ENCODE measurements at regions not wholly inside any gene's neighbourhood (a gene's known extent, or its start where the extent isn't known, plus 50 kb on each side); places are given as distances from the start of the nearest gene placed in this dataset.
"Not testable (repeated sequence)": the region's sequence is repeated elsewhere in the genome, so short reads cannot be mapped to it uniquely, and the experiment has no call there.

DNA sequence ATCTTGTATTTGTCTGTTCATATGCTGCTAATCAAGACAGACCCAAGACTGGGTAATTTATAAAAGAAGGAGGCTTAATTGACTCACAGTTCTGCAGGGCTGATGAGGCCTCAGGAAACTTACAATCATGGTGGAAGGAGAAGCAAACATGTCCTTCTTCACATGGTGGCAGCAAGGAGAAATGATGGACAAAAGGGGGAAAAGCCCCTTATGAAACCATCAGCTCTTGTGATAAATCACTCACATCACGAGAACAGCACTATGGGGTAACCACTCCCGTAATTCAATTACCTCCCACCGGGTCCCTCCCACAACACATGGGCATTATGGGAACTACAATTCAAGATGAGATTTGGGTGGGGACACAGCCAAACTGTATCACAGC lies 117.0 kb downstream of the TTC6 start:
- DNase-seq, result not testable (repeated sequence)

DNA sequence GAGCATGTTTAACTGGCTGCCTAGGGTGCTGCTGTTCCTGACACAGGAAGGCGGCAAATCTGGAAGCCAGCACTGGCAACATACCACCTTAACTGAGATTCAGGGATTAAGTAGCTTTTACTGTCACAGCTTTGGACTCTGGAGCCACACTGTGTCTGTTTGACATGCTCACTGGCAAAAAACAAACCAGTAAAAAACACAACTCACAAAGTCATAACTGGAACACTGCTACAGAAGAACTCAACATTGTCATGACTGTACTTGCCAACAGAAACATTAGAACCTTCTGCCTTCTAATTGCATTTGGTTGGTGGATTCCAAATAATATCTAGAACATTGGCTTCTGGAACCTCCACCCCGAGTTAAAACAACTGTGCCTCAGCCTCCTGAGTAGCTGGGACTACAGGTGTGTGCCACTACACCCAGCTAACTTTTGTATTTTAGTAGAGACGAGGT lies 117.6 kb downstream of the TTC6 start:
- no peak for DNase-seq

DNA sequence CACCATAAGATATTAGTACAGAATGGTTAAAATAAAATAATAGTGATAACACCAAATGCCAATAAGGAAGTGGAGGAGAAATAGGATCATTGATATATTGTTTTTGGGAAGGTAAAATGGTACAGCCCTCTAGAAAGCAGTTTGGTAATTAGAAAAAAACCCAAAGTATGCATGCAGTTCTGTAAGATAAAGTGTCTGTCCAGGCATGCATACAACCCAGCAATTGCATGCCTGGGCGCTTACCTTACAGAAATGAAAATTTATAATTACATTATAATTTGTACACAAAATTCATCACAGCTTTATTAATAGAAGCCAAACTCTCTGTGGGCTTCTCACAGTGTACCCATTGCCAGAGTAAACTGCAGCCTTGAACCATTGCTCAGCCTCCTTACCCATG lies 124.7 kb downstream of the TTC6 start:
- DNase-seq, result no peak

DNA sequence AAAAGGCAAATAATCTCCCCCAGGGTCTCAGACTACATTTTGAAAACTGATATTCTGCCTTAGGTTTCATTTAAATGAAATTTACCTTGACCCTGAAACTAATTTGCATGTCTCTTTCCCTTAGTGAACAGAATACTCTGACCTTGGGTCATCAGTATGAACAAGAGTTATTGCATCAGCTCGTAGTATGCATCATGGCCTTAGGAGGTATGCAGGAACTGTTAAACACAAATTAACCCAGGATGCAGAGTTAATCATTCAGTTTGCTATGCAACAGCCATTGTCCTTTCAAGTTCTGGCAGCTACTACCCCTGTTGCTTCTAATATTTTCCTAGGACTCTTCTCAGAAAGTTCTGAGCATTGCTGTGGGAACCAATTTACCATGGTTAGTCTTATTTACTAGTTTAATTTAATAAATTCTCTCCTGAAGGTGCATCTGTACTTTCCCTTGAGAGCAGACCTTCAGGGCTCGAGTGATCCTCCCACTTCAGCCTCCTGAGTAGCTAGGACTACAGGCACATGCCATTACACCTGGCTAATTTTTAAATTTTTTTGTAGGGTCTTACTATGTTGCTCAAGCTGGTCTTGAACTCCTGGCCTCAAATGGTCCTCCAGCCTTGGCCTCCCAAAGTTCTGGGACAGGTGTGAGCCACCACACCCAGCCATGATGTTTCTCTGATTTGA lies 126.7 kb downstream of the TTC6 start:
- DNase-seq, result no peak

DNA sequence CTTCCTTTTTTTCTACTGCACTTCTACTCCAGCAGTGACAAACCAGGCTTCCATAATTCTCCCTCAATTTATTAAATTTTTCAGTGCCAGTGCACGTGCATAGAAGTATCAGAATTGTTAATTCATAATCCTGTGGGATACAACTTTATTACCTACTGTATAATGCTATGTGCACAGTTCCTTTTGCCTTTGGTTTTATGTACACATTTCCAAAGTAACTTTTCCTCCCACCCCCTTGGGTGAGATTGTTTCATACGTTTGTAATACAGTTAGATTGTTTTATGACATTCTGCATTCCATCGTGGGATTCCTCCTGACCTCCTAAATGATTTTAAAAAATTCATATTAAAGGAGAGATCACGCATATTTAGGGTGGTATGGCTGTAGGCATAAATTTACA lies 128.1 kb downstream of the TTC6 start:
- no peak for DNase-seq

DNA sequence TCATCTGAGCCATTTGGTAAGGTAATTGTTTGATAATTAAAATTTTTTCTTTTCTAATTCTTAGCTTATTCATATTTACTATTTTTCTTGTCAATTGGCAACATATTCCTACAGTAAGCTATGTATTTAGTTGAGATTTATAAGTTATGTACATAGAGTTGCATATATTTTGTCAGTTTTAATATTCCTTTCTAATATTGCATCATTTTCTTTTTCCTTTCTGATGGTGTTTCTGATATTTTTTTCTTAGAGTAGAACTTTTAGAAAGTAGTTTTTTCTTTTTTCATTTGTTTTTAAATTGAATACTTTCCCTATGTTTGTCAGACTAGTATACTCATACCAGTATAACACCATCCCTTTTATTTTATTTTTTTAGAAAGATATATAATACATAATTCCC lies 131.3 kb downstream of the TTC6 start:
- no peak for DNase-seq

DNA sequence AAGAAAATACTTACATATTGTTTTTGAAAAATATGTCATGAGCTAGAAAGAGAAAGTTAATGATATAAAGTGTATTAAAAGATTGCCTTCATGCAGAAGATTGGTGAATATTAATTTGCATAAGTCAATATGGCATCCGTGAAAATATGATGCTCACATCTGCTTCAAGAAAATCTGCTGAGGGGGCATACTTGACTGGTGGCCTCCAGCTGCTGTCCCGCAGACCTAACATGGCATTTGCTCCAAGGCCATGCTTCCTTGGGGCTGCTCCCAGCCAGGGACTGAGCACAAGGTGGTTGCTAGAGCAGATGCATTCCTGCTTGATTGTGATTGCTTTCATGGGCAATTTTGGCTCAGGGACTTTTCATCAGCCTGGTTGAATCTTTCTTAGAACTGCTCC lies 133.8 kb downstream of the TTC6 start:
- DNase-seq, result no peak

DNA sequence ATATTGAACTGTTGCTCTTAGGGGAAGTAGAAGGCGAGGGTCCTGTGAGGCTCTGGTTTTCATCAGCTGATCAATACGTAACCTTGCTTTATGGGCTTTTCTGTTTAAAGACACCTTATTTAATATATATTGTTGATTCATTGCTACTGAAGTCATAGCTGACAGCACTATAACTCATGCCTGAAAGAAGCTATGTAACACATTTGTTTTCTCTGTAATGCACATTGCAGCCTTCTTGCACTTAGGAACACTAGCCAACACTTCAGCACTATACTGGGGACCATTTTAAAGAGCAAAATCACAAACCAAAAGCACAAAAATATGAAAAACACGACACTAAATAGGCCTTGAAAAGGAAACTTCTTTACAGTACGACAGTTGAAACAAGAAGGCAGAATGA lies 135.7 kb downstream of the TTC6 start:
- no peak for DNase-seq

DNA sequence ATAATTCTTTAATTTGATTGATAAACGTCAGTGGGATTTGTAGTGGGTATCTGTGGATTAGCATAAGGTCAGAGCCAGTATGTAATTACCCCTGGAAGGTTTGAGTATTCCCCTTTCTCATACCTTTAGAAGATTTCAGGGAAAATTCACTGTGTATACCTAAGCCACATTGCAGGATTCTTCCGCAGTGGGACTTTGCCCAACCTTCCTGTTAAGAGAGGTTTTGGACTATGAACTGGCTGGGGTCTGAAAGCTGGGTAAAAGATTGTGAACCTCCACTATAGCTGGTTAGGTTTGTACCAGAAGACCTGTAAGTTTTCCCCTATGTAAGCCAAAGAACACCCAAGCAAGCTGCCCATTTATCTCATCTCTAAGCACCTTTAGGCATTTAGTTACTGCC lies 150.2 kb downstream of the TTC6 start:
- DNase-seq, result no peak

DNA sequence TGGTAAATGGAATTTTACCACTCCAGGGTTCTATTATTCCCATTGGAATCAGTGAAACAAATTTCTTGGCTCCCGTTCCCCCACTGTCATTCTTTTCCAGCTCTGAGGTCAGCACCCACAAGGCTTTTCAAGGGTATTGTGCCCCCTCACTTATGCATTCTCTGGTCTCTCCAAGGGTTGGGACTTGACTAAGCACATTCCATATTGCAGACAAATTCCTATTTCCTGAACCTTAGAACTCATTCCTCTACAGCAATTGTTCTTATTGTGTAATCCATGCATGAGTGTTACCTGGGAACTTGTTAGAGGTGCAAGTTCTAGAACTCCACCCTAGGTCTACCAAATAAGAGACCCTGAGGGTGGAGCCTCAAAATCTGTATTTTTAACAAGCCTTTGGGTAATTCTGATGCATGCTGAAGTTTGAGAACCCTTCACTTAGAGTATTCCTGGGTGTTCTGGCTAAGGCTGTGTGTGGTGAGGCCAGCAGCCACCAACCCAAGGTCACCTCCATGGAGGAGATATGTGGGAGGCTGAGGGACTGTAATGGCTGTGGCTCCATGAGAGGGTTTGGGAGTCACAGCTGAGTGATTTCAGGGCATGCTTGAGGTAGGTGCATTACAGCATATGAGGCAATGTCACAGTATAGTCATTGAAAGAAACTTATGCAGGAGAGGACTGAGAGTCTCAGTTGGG lies 150.9 kb downstream of the TTC6 start:
- no peak for DNase-seq

DNA sequence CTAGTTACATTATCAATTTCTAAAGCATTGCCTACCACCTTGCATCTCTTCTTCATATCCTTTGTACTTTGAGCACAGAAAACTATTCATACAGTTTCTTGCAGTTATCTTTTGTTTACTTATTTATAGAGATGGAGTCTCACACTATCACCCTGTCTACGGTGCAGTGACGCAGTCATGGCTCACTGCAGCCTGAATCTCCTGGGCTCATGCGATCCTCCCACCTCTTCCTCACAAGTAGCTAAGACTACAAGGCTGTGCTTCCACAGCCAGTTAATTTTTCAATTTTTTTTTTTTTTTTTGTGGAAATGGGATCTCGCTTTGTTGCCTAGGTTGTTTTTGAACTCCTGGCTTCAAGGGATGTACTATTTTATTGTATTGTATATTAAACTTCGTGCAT lies 158.0 kb downstream of the TTC6 start:
- no peak for DNase-seq

DNA sequence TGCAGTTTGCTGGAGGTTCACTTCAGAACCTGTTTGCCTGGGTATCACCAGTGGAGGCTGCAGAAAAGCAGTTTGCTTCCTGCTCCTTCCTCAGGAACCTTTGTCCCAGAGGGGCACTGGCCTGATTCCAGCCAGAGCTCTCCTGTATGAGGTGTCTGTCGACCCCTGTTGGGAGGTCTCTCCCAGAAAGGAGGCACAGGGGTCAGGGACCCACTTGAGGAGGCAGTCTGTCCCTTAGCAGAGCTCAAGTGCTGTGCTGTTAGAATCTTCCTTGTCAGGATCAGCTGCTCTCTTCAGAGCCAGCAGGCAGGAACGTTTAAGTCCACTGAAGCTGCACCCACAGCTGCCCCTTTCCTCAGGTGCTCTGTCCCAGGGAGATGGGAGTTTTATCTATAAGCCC lies 164.8 kb downstream of the TTC6 start:
- not testable (repeated sequence) for DNase-seq

DNA sequence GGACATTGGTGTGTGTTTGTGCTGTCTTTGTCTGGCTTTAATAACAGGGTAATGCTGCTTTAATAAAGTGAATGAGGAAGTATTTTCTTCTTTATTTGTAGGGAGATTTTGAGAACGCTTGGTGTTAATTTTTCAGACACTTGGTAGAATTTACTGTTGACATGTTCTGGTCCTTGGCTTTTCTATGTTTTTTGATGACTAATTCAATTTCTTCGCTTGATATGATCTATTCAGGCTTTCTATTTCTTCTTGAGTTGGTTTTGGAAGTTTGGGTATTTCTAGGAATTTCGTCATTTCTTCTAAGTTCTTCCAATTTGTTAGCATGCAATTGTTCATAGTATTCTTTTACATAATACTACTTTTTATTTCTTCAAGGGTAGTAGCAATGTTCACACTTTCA lies 167.8 kb downstream of the TTC6 start:
- DNase-seq, result no peak

DNA sequence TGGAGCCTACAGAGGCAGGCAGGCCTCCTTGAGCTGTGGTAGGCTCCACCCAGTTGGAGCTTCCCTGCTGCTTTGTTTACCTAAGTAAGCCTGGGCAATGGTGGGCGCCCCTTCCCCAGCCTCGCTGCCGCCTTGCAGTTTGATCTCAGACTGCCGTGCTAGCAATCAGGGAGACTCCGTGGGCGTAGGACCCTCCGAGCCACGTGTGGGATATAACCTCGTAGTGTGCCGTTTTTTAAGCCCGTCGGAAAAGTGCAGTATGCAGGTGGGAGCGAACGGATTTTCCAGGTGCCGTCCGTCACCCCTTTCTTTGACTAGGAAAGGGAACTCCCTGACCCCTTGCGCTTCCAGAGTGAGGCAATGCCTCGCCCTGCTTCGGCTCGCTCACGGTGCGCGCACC lies 176.9 kb downstream of the TTC6 start:
- not testable (repeated sequence) for DNase-seq

DNA sequence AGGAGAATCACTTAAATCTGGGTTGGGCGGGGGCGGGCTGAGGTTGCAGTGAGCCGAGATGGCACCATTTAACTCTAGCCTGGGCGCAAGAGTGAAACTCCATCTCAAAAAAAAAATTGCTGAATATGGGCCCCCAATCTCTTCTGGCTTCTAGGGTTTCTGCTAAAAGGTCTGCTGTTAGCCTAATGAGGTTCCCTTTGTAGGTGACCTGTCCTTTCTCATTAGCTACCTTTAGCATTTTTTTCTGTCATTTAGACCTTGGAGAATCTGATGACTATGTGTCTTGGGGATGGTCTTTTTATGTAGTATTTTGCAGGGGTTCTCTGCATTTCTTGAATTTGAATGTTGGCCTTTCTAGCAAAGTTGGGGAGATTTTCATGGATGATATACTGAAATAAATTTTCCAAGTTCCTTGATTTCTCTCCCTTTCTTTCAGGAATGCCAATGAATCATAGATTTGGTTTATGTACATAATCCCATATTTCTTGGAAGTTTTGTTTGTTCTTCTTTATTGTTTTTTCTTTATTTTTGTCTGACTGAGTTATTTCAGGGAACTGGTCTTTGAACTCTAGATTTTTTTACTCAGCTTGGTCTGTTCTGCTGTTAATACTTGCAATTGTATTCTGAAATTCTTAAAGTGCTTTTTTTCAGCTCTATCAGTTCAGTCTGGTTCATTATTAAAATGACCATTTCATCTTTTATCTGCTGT lies 181.5 kb downstream of the TTC6 start:
- no peak for DNase-seq

DNA sequence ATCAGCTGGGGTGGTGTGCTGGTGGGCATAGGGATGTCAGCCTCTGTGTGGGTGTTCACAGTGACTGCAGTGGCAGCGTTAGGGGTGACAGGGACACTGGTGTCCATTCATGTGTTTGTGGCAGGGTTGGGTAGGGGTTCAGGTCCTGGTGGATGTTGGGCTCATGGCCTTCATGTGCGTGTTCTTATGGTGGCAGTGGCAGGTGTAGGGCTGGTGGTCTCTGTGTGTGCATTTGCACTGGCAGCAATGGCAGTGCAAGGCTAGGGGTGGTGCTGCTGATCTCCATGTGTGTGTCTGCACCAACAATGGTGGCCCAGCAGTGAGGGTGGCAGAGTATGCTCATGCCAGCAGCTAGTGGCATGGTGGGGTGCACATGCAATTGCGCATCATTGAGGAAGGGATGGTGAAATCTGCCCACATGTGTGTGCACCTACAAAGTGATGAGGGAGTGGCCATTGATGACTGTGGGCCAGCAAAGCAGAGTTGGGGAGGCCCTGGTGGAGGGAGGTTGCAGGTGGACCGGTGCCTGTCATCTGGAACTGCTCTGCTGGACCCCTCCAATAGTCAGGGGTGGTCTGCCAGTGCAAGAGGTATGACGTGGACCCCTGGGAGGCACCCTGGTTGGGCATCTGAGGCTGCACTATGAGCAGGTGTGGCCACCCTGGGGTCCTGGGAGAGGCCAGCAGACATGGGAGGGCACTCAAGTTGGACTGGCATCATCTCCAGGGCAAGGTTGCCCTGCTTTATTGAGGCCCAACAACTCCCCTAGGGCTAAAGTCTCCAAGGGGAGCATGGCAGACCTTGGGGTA lies 182.9 kb downstream of the TTC6 start:
- no peak for DNase-seq

DNA sequence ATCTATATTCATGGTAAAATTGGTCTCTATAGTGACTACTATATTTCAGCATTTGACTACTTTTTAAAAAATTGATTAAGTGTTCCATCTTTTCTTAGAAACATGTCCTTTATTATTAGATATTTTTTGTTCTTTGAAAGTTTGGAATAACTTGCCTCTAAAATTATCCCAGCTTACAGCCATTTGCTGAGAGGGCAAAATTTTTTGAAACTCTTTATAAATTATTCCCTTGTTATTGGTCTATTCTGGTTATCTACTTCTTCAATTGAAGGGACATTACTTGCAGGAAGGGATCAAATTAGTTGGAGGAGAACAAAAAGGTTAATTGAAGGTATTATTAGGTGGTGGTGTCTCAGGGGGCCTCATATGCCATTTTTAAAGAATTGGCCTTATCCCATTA lies 184.1 kb downstream of the TTC6 start:
- DNase-seq, result no peak

DNA sequence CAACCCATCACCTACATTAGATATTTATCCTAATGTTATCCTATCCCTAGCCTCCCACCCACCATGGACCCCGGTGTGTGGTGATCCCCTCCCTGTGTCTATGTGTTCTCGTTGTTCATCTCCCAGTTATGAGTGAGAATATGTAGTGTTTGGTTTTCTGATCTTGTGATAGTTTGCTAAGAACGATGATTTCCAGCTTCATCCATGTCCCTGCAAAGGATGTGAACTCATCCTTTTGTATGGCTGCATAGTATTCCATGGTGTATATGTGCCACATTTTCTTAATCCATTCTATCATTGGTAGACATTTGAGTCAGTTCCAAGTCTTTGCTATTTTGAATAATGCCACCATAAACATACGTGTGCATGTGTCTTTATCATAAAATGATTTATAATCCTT lies 185.3 kb downstream of the TTC6 start:
- not testable (repeated sequence) for DNase-seq

DNA sequence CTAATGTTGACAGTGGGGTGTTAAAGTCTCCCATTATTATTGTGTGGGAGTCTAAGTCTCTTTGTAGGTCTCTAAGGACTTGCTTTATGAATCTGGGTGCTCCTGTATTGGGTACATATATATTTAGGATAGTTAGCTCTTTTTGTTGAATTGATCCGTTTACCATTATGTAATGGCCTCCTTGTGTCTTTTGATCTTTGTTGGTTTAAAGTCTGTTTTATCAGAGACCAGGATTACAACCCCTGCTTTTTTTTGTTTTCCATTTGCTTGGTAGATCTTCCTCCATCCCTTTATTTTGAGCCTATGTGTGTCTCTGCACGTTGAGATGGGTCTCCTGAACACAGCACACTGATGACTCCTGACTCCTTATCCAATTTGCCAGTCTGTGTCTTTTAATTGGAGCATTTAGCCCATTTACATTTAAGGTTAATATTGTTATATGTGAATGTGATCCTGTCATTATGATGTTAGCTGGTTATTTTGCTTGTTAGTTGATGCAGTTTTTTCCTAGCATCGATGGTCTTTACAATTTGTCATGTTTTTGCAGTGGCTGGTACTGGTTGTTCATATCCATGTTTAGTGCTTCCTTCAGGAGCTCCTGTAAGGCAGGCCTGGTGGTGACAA lies 188.9 kb downstream of the TTC6 start:
- not testable (repeated sequence) for DNase-seq

DNA sequence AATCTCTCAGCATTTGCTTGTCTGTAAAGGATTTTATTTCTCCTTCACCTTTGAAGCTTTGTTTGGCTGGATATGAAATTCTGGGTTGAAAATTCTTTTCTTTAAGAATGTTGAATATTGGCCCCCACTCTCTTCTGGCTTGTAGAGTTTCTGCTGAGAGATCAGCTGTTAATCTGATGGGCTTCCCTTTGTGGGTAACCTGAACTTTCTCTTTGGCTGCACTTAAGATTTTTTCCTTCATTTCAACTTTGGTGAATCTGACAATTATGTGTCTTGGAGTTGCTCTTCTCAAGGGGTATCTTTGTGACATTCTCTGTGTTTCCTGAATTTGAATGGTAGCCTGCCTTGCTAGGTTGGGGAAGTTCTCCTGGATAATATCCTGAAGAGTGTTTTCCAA lies 189.4 kb downstream of the TTC6 start:
- DNase-seq, result not testable (repeated sequence)

DNA sequence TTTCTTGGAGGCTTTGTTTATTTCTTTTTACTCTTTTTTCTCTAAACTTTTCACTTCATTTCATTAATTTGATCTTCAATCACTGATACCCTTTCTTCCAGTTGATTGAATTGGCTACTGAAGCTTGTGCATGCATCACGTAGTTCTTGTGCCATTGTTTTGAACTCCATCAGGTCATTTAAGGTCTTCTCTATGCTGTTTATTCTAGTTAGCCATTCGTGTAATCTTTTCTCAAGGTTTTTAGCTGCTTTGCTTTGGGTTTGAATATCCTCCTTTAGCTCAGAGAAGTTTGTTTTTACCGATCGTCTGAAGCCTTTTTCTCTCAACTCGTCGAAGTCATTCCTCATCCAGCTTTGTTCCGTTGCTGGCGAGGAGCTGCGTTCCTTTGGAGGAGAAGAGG lies 189.9 kb downstream of the TTC6 start:
- DNase-seq, result not testable (repeated sequence)

DNA sequence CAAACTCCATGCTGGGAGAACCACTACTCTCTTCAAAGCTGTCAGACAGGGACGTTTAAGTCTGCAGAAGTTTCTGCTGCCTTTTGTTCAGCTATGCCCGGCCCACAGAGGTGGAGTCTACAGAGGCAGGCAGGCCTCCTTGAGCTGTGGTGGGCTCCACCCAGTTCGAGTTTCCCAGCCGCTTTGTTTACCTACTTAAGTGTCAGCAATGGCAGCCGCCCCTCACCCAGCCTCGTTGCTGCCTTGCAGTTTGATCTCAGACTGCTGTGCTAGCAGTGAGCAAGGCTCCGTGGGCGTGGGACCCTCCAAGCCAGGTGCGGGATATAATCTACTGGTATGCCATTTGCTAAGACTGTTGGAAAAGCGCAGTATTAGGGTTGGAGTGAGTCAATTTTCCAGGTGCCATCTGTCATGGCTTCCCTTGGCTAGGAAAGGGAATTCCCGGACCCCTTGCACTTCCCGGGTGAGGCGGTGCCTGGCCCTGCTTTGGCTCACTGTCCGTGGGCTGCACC lies 190.7 kb downstream of the TTC6 start:
- DNase-seq, result not testable (repeated sequence)
